DMS79 treated with DMSO at 0.1 percent for 48 hours (cell line): ENCODE measurements at regions not wholly inside any gene's neighbourhood (a gene's known extent, or its start where the extent isn't known, plus 50 kb on each side); places are given as distances from the start of the nearest gene placed in this dataset.
"Not testable (repeated sequence)": the region's sequence is repeated elsewhere in the genome, so short reads cannot be mapped to it uniquely, and the experiment has no call there.

Experiments used
- DNase-seq: peaks from one replicate; lab custom pipeline; 2025; lab: John Stamatoyannopoulos, UW

DNA sequence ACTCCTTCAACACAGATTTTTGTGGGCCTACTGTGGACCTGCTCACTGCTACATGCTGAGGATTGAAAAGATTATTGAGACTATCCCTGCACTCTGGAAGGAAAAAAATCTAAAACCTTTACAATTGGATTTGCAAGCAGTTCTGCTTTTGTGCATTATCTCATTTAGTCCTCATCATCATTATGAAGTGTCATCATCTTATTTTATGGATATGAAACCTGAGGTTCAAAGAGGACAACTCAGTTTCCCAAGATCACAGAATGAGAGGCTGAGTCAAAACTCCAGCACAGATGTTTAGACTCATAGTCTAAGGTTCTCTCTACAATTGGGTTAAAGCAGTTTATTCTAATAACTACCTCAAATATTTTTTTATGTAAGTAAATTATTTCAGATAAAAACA, 160.2 kb upstream of the MARCKS start:
- DNase-seq: no peak

DNA sequence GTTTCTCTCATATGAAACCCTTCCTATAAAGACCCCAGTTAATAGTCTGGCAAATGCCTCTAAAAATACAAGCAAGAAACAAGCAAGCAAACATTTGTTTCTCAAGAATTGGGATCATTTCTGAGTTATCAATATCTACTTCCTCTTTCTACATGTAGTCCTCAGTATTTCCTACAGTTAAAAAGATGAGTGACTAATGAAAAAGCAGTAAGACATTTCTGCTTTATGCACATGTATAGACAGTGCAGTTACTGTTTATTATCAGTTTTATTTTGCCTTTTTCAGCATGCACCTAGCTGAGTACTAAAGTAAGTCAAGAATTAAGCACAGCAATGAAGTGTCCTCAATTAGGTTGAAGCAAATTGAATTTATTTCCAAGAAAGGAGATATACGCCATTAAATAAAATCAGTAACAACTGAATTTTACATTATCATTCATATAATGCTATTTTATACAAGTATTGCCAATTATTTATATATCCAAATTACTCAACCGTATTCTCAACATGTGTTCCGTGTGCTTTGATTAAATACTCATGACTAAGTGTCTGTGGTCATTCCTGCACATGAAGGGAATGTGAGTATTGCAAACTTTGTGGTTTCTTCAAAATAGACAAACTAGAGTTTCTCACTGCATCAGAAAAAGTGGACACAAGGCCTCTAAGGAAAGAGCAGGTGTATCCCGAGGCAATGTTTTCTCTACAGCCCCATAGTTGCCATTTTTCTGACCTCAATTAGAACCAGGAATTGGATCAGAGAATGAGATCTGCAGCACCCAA, 159.3 kb upstream of the MARCKS start:
- no peak for DNase-seq

DNA sequence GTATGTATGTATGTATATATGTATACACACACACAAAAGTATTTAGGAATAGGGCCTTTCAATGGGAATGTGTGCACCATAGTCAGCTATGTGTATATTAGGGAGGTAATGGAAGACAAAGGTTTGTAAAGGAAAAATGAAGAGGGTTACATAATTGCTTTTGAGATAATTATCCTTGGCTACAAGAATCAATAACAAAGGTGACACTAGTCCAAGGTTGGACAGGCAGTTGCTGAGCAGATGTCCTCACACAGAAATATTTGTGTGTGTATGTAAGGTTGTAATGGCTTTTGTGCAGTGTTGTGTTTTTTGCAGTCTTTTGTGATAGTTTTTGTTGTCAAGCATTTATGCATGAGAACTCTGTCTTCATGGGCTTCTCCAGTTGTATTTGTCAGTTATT, 157.9 kb upstream of the MARCKS start:
- no peak for DNase-seq

DNA sequence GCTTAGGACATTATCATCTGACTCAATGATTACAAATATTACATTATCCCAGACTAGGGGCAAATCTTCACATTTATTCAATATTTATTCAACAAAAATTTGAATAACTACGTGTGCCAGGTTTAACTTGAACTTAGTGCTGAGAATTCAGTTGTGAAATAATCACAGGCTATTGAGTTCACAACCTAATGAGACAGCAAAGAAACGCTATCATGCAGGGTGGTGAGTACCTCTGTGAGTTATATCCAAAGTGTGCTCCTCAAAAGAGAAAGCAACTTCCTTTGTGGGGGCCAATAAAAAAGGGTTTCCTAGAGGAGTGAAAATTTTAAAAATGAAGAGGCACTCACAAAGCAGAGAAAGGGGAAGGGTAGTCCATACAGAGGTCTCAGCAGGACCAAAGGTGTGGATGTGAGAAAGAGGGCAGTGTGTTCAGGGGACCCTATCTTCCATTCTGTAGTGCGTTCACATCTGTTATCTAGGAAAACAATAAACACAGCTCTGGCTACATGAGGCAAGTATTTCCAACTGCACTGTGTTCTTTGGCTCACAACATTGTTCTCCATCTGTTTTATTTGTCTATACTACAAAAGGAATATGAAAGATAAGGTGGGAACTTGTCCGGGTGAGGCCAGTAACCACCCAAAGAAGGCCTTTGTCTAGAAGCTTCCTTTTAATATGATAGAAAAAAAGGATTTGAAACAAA, 155.4 kb upstream of the MARCKS start:
- no peak for DNase-seq

DNA sequence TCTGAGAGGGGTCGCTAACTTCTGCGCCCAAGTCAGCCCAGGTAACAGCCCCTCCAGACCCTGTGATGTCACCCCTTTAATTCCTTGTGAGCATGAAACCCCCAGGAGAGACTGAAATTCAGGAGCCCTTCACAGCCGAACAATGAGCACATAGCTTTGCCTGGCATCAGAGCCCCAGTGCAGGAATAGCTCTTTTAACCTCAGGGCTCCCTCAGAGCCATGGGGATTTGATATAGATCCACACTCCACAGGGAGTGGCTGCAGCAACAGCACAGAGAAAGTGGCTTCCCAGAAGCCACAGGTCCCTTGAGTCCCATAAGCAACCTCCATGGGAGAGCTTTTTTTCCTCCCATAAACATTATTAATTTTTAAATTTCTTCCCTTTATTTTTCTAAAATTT, 150.0 kb upstream of the MARCKS start:
- DNase-seq: peak; percentile 25

DNA sequence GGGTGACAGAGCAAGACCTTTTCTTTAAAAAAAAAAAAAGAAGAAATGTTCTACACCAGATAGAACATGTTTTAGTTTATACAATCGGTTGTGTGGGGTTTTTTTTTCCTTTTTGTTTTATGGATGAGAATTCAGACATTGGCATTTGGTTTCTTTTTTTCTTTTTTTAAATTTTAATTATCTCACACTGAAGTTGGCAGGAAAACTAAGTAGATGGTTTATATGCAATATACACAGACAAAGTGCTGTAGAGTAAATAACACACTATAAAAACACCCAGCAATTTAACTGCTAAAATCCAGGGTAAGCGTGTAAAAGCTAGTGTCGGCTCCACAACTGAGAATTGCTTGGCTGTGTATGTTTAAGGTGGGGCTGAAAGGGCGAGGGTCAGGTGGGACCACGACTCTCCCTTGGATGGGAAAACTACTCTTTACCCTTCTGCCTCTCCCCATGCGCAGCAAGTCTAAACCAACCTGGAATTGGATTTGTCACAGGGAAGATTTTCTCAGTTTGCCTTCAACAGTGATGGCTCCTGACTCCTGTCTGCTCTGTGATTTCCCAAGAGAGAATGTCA, 147.1 kb upstream of the MARCKS start:
- no peak for DNase-seq

DNA sequence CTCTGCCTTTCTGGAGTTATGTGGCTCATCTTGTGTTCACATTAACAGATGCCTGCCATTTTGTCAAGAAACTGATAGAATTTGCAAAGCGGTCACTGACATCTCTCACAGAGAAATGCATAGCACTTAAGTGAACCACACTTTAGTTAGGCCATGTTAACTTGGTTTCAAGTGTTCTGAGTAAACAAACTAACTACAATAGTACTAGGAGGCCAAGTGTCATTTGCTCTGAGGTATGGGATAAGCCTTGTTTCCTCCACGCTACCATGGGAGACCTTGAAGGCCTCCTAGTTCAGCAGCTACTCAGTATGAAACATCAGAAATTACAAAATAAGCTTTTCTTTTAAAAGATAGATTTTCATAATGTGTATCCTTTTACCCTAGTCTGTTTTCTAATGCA, 143.5 kb upstream of the MARCKS start:
- peak; percentile 67 for DNase-seq

DNA sequence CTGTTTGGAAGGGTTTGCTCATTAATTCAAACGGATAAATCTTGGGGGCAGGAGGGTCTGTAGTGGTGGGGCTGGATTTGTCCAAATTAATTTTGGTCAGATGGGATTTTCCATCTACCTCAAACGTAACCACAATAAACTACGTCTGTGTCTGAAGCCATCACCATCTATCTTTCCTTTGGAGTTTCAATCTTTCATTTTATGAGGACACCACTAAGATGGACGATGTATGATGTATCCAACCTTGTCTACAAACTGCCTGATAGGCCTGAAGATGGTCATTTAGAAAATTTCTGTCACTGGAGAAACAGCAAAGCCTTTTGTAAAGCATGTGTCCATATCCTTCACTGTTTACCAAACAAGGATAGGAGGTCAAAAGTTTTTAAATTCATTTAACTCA, 138.6 kb upstream of the MARCKS start:
- DNase-seq: no peak

DNA sequence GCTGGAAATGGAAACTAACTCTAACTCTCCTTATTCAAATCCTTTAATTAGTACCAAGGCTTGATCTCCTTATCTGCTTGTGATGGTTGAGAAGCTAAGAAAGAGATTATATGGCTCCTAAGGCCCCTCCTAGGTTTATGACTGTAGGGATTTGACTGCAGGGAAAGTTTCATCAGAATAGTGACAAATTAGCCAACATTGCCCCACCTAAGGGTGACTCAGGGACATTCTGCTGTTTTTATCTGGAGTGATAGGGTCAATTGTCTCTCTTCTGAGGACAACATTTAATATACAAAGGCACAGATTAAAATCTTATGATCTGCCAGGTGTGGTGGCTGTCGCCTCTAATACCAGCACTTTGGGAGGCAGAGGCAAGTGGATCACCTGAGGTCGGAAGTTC, 138.1 kb upstream of the MARCKS start:
- DNase-seq: no peak

DNA sequence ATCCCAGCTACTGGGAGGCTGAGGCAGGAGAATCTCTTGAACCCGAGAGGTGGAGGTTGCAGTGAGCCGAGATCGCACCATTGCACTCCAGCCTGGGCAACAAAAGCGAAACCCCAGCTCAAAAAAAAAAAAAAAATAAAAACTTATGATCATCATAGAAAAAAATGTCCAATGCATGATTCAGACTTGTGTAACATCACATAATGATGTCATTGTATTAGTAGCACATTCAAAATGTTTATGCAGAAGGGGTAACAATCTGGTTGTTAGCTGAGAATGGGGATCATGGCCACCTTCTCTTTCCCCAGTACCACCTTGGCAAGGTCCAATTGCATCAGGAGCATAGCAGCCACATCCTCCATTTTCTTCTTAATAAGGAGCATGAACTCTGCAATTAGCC, 137.6 kb upstream of the MARCKS start:
- DNase-seq: no peak

DNA sequence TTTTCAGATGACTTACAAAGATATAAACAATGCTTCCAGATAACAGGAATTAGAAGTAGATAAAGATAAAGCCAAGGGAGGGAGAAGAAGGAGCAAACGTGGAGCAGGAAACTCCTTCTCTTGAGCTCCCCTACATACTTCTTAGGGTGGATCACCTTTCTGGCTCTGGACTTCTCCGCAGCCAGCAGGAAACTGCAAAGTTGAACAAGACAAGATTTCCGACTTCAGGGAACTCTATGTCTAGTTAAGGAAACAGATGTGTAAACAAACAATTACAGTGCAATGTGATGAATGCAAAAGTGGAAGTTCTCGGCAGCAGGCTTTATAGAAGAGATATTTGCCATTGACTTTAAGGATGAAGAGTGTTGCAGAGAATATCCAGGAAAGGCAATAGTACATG, 134.0 kb upstream of the MARCKS start:
- DNase-seq: no peak

DNA sequence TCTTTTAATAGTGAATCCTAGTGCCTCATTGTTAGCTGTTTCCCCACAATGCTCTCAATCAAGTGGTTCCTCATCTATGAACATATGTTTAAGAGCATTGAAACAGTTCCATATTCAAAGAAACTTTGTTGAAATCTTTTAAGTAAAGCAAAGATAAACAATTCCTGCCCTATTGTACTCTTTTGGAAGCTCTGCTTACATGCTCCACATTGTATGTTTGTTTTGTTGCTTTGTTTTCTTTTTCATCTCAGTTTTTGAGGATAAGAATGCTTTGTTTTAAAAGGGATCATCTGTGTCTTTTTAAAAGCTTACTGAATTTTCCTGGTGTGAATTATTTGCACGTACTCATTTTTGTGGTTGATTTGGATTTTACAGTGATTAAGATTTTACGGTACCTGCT, 132.2 kb upstream of the MARCKS start:
- not testable (repeated sequence) for DNase-seq

DNA sequence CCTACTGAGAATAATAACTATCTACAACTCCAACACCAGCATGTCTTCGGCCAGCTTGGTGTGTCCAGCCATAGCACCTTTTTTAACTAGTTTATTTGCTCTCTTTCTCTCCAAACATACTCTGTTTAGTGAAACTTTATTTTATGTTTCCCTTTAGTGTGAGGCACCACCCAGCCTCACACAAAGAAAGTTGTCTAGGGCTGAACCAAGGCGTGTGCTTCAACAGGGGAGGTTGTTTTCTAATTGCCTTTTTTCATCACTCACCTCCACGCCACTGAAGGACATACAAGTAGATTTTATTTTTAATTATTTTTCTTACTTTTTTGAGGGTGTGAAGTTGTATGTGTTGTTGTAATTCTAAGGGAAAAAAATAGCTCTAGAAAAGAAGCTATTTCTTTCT, 125.6 kb upstream of the MARCKS start:
- no peak for DNase-seq

DNA sequence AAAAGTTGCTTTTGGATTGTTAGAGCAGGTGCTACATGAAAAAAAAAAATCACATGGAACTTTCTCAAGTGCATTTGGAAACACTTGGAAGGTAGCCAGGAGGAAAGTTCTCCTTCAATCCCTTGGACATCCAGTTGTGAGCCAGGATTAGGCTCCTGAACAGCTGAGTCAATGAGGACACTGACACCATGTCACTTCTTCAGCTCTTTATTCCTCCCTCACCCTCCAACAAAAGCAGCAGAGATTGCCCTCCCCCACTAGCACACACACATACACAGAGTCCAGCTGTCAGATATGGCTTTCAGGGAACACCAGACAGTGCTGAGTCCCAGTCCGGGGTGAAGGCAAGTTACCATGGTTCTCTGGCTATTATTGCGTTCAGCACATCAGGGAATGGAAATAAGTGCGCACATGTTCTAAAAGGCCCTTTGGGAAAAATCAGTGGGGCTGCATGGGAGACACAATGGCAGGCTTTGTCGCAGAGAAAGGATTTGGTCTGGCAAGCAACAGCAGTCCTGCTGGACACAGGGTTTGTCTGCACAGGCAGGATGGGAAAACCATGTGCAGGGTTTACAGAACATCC, 124.7 kb upstream of the MARCKS start:
- DNase-seq: peak; percentile 35

DNA sequence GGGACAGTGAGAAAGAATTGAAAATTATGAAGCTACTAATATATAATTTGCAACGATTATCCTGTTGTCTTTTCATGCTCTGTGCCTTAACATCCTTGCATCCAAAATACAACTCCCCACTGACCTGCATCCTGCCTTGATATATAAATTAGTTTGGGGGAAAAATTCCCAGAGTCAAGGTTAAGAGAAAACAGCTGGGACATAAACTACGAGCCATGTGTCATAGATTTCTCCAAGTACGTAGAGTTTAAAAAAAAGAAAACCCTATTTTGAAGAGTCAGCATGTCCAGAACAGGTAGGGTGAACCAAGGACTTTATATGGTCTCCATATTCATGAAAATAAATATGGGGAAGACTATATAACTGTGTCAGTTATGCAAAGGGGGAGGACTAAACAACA, 123.8 kb upstream of the MARCKS start:
- DNase-seq: no peak

DNA sequence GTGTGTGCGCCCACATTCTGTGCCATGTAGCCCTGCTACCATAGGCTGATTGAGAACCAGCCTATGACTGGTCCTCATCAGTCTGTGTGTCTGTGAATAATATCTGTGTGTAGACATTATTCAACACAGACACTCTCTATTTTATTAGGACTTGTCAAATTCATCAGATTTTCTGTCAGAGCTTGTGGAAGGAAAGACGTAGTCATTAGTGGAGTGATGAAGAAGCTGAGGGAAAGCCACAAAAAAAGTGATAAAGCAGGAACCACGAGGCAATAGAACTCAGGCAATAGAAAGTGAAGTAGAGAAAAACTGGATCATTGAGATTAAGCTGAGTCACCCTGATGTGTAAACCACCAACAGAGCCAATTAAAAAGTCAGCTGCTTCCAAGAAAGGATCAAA, 122.2 kb upstream of the MARCKS start:
- DNase-seq: no peak

DNA sequence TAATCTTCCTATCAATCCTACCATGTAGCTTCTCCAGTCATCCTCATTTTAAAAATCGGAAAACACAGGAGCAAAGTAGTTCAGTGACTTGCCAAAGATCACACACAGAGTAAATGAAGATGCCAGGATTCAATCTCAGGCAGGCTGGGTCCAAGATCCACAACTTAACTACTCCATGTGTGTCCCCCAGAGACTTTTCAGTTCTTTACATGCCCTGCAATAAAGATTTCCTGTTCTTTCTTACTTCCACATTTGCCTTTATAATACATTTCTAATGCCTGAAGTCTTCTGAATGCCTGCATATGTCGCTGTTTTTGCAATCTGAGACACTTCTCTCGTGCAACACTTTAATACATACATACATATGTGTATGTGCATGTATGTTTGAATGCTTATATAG, 121.7 kb upstream of the MARCKS start:
- no peak for DNase-seq

DNA sequence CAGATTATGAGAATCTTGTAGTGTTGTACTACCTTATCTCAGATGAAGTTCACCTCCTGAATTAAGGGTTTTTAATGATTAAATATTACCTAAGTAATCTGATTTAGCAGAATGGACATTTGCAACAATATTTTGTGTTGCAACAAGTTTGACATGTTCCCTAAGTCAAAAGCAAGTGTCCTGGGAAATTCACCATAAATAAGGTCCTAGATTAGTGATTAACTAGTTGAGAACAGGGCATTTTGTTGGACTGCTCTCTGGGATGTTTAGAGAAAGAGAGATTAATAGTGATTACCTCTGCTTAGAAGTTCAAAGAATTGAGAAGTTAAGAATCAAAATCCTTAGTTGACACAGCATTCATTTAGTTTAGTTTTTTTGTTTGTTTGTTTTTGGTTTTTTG, 120.2 kb upstream of the MARCKS start:
- DNase-seq: no peak

DNA sequence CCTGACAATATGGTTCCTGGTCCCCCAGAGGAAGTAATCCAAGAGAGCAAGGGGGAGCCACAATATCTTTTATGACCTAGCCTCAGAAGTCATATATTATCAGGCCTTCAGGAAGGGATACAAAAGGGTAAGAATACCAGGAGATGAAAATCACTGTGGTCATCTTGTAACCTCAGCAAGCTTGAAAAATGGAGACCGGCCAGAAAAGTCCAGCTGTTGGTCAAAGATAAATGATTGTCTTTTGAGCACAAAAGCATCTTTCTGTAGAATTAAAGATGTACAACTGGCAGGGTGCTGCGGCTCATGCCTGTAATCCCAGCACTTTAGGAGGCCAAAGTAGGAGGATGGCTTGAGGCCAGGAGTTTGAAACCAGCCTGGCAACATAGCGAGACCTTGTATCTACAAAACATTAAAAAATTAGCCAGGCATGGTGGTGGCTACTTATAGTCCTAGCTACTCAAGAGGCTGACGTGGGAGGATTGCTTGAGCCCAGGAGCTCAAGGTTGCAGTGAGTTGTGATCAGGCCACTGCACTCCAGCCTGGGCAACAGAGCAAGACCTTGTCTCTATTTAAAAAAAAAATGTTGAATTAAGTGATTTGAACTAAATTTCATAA, 118.0 kb upstream of the MARCKS start:
- DNase-seq: no peak

DNA sequence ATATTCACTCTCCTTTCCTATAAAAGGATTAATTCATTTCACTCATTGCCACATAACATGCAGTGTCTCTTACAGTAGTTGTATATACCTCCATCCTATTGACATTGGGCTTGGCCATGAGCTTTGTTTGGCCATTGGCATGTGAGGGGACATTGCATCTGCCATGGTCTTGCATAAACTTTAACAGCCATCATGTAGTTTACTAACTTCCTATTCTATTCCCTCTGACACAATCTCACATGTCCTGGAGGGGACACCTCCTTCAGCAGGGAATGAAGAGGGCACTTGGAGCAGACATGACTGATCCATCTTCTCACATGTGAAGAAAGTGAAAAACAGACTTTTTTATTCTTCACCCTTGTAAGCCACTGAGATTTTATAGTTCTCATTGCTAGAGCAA, 115.5 kb upstream of the MARCKS start:
- DNase-seq: no peak

DNA sequence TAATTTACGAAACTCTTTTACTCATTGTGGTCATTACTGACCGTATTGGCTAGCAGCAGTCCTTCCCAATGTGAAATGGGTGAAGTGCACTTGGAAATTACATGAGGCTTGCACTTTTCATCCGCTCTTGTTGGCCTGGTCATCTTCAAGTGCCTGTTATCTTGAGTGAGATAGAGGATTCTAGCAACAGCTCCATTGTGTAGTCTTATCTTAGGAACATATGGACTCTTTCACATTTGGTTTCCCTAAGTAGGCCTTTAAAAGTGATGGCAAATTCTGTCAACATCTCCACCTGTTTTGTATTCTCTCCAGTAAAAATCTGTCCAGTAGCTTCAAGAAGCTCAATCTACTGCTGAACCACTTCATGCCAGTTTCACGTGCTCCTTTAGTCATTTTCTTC, 114.8 kb upstream of the MARCKS start:
- DNase-seq: peak; percentile 62

DNA sequence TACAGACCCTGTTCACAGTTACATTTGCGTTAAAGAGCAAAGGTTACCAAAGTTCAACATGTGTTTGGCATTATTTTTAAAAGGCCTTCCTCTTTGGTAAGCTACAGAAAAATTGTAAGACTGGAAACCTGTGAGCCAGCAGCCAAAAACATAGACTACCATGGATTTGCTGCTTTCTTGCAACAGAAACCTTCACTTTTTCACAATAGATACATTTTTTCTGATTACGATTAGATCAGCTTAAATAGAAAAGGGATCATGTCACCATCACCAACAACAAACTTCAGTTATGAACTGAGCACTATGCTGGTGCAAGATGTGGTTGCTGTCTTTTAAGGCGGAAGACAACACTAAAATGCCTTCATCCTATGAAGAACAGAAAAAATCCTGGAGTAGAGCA, 112.3 kb upstream of the MARCKS start:
- no peak for DNase-seq
